GM12891 (cell line): ENCODE measurements at regions not wholly inside any gene's neighbourhood (a gene's known extent, or its start where the extent isn't known, plus 50 kb on each side); places are given as distances from the start of the nearest gene placed in this dataset.
"Not testable (repeated sequence)": the region's sequence is repeated elsewhere in the genome, so short reads cannot be mapped to it uniquely, and the experiment has no call there.

ENCODE experiments used
- DNase-seq: peaks from one replicate; pipeline ENCODE4 v3.0.0; 2011; ENCODE audit warnings: low spot score; ENCODE audit not compliant: insufficient read length
- FAIRE-seq: peaks from 2 replicates; lab custom pipeline; 2011; peaks lifted over from hg19 to GRCh38; lab: Jason Lieb, UNC
- PAX5 ChIP-seq: IDR thresholded peaks from 2 replicates; pipeline ENCODE4 v1.6.1; 2011; ENCODE audit warnings: low read length, moderate library complexity, mild to moderate bottlenecking; ENCODE audit not compliant: insufficient read depth, severe bottlenecking
- POLR2A ChIP-seq: IDR thresholded peaks from 2 replicates; pipeline ENCODE4 v1.6.1; 2011; ENCODE audit warnings: low read depth, low read length, control low read depth
- POLR2AphosphoS5 ChIP-seq: IDR thresholded peaks from 2 replicates; pipeline ENCODE4 v1.6.1; 2011; ENCODE audit warnings: low read depth, low read length, control low read depth
- POU2F2 ChIP-seq: IDR thresholded peaks from 2 replicates; pipeline ENCODE4 v1.6.1; 2011; ENCODE audit warnings: low read depth, mild to moderate bottlenecking, control low read depth, low read length, moderate library complexity
- SPI1 ChIP-seq: IDR thresholded peaks from 2 replicates; pipeline ENCODE4 v1.6.1; 2011; ENCODE audit warnings: low read depth, low read length, control low read depth
- TAF1 ChIP-seq: IDR thresholded peaks from 2 replicates; pipeline ENCODE4 v1.6.1; 2011; ENCODE audit warnings: low read depth, low read length, control low read depth

DNA sequence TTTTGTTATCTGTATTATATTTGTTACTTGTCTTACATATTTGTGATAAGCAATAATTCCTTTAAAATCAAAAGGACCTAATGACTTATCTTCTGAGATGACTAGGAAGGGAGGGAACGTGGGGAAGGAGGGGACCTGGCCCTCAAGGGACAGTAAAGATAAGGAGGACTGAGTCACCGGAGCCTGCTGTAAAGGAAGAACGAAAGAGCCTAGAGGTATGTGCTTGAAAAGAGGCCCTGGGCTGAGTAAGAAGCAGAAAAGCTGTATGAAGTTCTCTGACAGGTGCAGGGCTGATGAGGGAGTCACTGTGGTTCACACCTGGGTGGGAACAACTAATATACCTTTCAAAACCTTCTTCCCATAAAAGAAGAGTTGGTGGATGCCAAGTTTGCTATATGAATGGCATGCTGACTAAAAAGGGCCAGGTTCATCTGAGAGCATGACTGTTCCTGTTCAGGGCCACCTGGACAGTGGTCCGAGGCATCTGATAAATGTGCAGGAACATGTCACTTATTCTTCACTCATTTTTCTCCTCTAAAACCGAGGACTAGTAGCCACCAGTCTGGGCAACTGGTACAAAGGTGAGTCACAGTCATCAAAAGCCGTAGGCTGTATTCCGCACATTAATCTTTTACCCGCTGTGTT lies 111.3 kb downstream of the TNFAIP3 start:
- no peak for FAIRE-seq

DNA sequence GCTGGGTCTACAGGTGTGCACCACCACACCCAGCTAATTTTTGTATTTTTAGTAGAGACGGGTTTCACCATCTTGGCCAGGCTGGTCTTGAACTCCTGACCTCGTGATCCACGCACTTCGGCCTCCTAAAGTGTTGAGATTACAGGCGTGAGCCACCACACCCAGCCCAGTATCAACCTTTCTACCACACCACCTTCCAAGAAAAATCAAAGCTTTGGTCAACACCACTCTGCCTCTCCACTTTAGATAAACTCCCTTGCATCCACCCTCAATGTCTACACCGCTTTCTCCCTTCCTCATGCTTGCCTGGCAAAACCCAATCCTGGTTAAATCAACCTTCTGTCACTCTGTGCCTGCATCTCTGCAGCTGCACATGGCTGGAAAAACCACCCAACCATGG lies 112.2 kb downstream of the TNFAIP3 start:
- FAIRE-seq, DNase-seq: not testable (repeated sequence)

More for the DNA sequence above, 111.3 kb downstream of the TNFAIP3 start:
- TF ChIP-seq SPI1, result no peak
- TF ChIP-seq POU2F2, result no peak
- TF ChIP-seq POLR2AphosphoS5, result no peak
- TF ChIP-seq POLR2A, result no peak
- TF ChIP-seq TAF1, result no peak
- DNase-seq, result no peak

DNA sequence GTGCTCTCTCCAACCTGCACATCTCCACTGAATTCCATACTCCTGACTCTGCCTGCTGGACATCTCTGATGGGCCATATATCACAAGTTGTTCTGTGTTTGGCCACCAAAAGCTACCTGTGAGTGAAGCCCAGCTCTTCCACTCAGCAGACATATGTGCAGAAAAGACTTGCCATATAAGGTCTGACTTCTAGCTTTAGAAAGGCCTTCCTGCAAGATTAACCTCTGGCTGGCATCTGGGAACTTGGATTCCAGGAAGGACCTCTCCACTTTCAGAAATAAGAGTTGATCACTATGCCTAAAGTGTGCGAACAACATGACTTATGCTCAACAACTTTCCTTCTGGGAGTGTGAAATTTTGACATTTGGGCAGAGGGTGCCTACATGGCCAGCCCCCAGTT lies 113.7 kb downstream of the TNFAIP3 start:
- DNase-seq (no peak), FAIRE-seq (no peak)
- TF ChIP-seq POLR2A, result no peak
- no peak for TF ChIP-seq POLR2AphosphoS5
- no peak for TF ChIP-seq POU2F2
- no peak for TF ChIP-seq TAF1
- TF ChIP-seq SPI1, result no peak
- no peak for TF ChIP-seq PAX5

DNA sequence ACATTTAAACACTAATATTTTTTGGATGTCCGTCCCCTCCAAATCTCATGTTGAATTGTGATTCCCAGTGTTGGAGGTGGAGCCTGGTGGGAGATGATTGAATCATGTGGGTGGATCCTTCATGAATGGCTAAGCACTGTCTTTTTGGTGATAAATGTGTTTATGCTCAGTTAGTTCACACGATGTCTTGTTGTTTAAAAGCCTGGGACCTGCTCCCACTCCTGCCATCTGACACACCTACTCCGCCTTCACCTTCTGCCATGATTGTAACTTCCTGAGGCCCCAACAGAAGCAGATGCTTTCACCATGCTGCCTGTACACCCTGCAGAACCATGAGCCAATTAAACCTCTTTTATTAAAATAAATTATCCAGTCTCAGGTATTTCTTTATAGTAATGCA lies 114.7 kb downstream of the TNFAIP3 start:
- TF ChIP-seq TAF1 (no peak), POLR2A (no peak), SPI1 (no peak), POLR2AphosphoS5 (no peak), PAX5 (no peak), POU2F2 (no peak)
- FAIRE-seq (no peak), DNase-seq (no peak)

- FAIRE-seq, result no peak
- TF ChIP-seq POLR2A (no peak), PAX5 (no peak), SPI1 (no peak), POLR2AphosphoS5 (no peak), POU2F2 (no peak), TAF1 (no peak)
- DNase-seq, result no peak
These were observed 115.5 kb downstream of the TNFAIP3 start for GRCh38 chr6:137982418-137983189.

- no peak for TF ChIP-seq POLR2AphosphoS5
- TF ChIP-seq PAX5, result no peak
- no peak for TF ChIP-seq SPI1
- TF ChIP-seq TAF1, result no peak
- TF ChIP-seq POU2F2, result no peak
- TF ChIP-seq POLR2A, result no peak
- FAIRE-seq (no peak), DNase-seq (no peak)
These were observed 116.2 kb downstream of the TNFAIP3 start for GRCh38 chr6:137983269-137983668.

DNA sequence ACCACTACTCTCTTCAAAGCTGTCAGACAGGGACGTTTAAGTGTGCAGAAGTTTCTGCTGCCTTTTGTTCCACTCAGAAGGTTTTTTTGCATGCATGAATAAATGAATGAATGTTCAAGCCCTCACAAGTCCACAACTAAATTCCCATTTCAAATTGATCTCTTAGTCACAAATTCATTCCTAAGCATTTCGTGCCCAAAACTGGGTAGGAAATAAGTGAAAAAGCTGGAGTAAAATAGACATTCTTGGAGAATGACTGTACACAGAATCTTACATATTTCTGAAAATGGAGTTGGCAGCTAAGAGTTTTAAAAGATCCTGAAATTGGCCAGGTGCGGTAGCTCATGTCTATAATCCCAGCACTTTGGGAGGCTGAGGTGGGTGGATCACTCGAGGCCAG lies 117.6 kb downstream of the PERP start:
- TF ChIP-seq SPI1 (no peak), PAX5 (no peak), POLR2A (no peak), TAF1 (no peak), POU2F2 (no peak), POLR2AphosphoS5 (no peak)
- DNase-seq, result no peak
- no peak for FAIRE-seq

- TF ChIP-seq TAF1 (no peak), POU2F2 (no peak), SPI1 (no peak), PAX5 (no peak), POLR2A (no peak), POLR2AphosphoS5 (no peak)
- DNase-seq (no peak), FAIRE-seq (no peak)
These were observed 111.8 kb downstream of the PERP start for GRCh38 chr6:137995371-137995770.

GRCh38 chr6:137998461-137999019 lies 108.7 kb downstream of the PERP start:
- no peak for DNase-seq
- TF ChIP-seq TAF1 (no peak), POU2F2 (no peak)
- FAIRE-seq, result no peak
